ENCODE measurements at regions not wholly inside any gene's neighbourhood (a gene's known extent, or its start where the extent isn't known, plus 50 kb on each side); places are given as distances from the start of the nearest gene placed in this dataset.
"Not testable (repeated sequence)": the region's sequence is repeated elsewhere in the genome, so short reads cannot be mapped to it uniquely, and the experiment has no call there.

DNA sequence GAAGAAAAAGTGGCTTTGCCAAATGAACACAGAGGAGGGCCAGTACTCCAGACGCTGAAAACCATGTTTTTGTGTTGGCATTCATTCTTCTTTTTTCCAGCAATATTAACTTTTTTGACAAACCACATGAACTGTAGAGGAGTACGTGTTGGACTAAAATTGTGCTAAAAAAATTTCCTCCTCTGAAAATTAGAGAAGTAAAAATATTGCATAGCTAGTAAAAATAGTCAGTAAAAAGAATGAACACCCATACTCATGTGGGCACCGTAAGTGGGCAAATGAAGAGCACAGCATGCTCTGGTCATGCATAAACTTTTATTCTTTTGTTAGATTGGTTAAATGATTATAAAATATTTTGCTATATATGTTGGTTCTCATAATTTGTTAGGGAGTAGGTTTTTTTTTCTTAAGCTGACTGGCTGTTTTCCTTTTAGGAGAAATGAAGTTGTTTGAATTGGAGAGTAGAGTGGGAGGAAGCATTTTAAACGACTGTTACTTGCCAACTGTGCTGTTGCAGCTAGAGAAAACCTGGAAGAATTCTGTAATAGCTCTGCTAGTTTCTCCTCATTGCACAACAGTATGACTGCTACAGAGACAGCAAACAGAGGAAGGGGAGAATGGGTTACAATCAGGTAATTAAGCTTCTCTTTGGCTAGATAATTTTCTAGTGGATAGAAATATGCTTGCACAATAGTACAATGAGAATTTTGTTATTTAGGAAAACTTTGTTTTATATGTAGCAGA, 222.4 kb downstream of the KCTD12 start:
- peak overlapping the region in 2 of 4 donors; percentile 17 to 26 for H3K27ac ChIP-seq
- no peaks in the 10 kb centered on the region for H3K36me3 ChIP-seq
- TF ChIP-seq, protein P1, sequence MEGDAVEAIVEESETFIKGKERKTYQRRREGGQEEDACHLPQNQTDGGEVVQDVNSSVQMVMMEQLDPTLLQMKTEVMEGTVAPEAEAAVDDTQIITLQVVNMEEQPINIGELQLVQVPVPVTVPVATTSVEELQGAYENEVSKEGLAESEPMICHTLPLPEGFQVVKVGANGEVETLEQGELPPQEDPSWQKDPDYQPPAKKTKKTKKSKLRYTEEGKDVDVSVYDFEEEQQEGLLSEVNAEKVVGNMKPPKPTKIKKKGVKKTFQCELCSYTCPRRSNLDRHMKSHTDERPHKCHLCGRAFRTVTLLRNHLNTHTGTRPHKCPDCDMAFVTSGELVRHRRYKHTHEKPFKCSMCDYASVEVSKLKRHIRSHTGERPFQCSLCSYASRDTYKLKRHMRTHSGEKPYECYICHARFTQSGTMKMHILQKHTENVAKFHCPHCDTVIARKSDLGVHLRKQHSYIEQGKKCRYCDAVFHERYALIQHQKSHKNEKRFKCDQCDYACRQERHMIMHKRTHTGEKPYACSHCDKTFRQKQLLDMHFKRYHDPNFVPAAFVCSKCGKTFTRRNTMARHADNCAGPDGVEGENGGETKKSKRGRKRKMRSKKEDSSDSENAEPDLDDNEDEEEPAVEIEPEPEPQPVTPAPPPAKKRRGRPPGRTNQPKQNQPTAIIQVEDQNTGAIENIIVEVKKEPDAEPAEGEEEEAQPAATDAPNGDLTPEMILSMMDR (IDR thresholded peaks at IDR 0.05), result no peak
- TF ChIP-seq POLR2A (IDR thresholded peaks at IDR 0.05) (no peak), EP300 (IDR thresholded peaks at IDR 0.05) (no peak)
- 44% methylated on average over 4 of the region's 4 CpGs for WGBS, 2 donors
- peaks cover 0 to 21% (median 0%) of the 10 kb centered on the region in 4 donors for H3K4me1 ChIP-seq
- no peak overlapping the region for H3K4me3 ChIP-seq
- H3K9me3 ChIP-seq, result no peaks in the 10 kb centered on the region
- DNase-seq (ENCODE audit: low spot score in 2 of 2), result no peak
- H3K27me3 ChIP-seq, result no peaks in the 10 kb centered on the region

DNA sequence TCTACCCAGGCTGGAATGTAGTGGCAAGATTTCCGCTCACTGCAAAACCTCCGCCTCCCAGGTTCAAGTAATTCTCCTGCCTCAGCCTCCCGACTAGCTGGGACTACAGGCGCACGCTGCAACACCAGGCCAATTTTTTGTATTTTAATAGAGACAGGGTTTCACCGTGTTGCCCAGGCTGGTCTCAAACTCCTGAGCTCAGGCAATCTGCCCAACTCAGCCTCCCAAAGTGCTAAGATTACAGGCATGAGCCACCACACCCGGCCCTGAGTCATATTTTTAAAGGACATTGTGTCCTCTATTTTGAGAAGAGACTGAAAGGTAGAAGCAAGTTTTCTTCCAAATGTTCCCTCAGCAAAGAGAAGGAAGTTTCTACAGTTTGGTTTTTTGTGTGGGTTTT, 227.1 kb downstream of the KCTD12 start:
- H3K9me3 ChIP-seq; H3K36me3 ChIP-seq; H3K4me3 ChIP-seq; H3K27ac ChIP-seq; H3K27me3 ChIP-seq; DNase-seq (ENCODE audit: low spot score in 2 of 2): not testable (repeated sequence)
- WGBS, 2 donors, result 92 to 97% methylated on average over 7 of the region's 7 CpGs
- peaks cover 0 to 10% (median 0%) of the 10 kb centered on the region in 4 donors for H3K4me1 ChIP-seq

DNA sequence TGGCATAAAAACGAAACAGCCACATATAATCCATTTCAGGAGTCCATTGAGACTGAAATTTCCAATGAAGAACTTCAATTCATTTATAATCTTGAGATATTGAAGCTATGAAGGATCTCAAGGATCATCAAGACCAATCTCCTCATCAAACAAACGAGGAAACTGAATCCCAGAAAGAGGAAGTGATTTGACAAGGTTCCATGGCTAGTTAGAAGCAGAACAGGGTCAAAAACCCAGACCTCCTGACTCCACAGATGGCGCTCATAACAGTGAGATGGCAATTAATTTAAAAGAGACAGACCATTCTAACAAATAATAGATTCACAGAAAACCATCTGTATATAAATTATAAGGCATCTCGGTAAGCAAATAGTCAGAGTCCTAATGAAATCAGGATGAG, 229.7 kb downstream of the KCTD12 start:
- 76 to 79% methylated on average over 4 of the region's 4 CpGs for WGBS, 2 donors
- no peaks in the 10 kb centered on the region for H3K36me3 ChIP-seq
- TF ChIP-seq, protein P1 (IDR thresholded peaks at IDR 0.05), result no peak
- no peak for TF ChIP-seq POLR2A (IDR thresholded peaks at IDR 0.05)
- no peak for TF ChIP-seq EP300 (IDR thresholded peaks at IDR 0.05)
- no peaks in the 10 kb centered on the region for H3K9me3 ChIP-seq
- no peaks in the 10 kb centered on the region for H3K27me3 ChIP-seq
- H3K4me1 ChIP-seq, result no peaks in the 10 kb centered on the region
- DNase-seq (ENCODE audit: low spot score in 2 of 2), result no peak
- H3K27ac ChIP-seq, result no peak overlapping the region
- H3K4me3 ChIP-seq, result no peak overlapping the region

DNA sequence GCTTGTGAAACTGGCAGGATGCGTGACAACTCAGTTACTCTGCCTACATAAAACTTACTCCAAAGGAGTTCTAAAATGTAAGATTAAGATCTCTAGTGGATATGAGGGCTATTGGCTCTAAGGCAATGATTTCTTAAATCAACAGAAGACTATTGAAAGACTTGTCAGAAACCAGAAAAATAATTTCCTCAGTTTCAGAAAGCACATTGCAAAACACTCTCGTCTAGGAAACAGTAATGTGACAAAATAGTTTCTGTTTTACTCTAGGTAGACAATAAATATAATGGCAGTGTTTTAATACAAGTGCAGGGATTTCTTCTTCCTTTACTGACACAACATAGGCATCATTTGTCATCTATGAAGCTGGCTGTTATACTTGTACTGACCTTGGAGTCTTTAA, 230.1 kb downstream of the KCTD12 start:
- TF ChIP-seq, protein P1 (IDR thresholded peaks at IDR 0.05), result no peak
- no peak for TF ChIP-seq EP300 (IDR thresholded peaks at IDR 0.05)
- TF ChIP-seq POLR2A (IDR thresholded peaks at IDR 0.05), result no peak
- 64% methylated on average over 2 of the region's 2 CpGs for WGBS, 2 donors

DNA sequence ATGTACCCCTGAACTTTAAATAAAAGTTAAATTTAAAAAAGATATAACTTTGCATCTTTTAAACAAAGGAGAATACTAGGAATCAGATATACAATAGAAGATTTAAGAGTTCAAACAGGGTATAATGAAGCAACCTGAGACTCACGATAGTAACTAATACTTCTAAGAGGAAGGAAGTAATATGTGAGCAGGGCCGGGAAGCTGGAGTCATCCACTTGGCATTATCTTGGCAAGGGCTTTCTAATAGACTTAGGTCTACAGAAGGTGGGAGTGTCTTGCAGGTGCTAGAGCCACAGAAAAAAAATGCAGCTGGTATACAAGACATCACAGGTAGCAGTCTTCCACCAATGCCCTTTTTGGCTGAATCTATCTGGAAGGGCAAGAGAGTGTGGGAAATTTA, 231.9 kb downstream of the KCTD12 start:
- no peak overlapping the region for H3K4me3 ChIP-seq
- H3K27me3 ChIP-seq, result no peaks in the 10 kb centered on the region
- no peak overlapping the region for H3K27ac ChIP-seq
- no peaks in the 10 kb centered on the region for H3K9me3 ChIP-seq
- no peaks in the 10 kb centered on the region for H3K4me1 ChIP-seq
- no peaks in the 10 kb centered on the region for H3K36me3 ChIP-seq
- TF ChIP-seq, protein P1 (IDR thresholded peaks at IDR 0.05), result no peak
- TF ChIP-seq POLR2A (IDR thresholded peaks at IDR 0.05) (no peak), EP300 (IDR thresholded peaks at IDR 0.05) (no peak)
- WGBS, 2 donors, result 75 to 82% methylated on average over 2 of the region's 2 CpGs
- DNase-seq (ENCODE audit: low spot score in 2 of 2), result no peak

More for the DNA sequence above, 230.1 kb downstream of the KCTD12 start:
- H3K27ac ChIP-seq, result no peak overlapping the region
- no peak overlapping the region for H3K4me3 ChIP-seq
- no peaks in the 10 kb centered on the region for H3K36me3 ChIP-seq
- H3K9me3 ChIP-seq, result no peaks in the 10 kb centered on the region
- no peaks in the 10 kb centered on the region for H3K4me1 ChIP-seq
- no peak for DNase-seq (ENCODE audit: low spot score in 2 of 2)
- H3K27me3 ChIP-seq, result no peaks in the 10 kb centered on the region

All from tibial nerve (tissue), 4 donors.